ENCODE measurements at regions not wholly inside any gene's neighbourhood (a gene's known extent, or its start where the extent isn't known, plus 50 kb on each side); places are given as distances from the start of the nearest gene placed in this dataset.

GRCh38 chr13:28558567-28558966 is 63.6 kb upstream of the FLT1 start:
- Histone ChIP-seq H3K9me3 (no peaks in the 10 kb centered on the region), H3K27me3 (no peaks in the 10 kb centered on the region), H3K36me3 (no peaks in the 10 kb centered on the region), H3K27ac (no peak overlapping the region), H3K4me3 (no peak overlapping the region), H3K4me1 (ENCODE audit: insufficient read depth) (peaks cover 3% of the 10 kb centered on the region)
- intact Hi-C loops (cut with DNase I), result no loop called here
- whole genome bisulfite sequencing, 3 donors, result 27 to 52% (median 46%) methylated on average over 8 of the region's 8 CpGs
- TF ChIP-seq CTCF (IDR thresholded peaks at IDR 0.05), result no peak
- no peak for TF ChIP-seq POLR2A (IDR thresholded peaks at IDR 0.05)
- TF ChIP-seq EP300 (IDR thresholded peaks at IDR 0.05), result no peak
- DNase-seq, result no peak

- H3K4me3 ChIP-seq, result no peak overlapping the region
- TF ChIP-seq CTCF (IDR thresholded peaks at IDR 0.05), result no peak
- intact Hi-C loops (cut with DNase I), result no loop called here
Observed at GRCh38 chr13:28557725-28558520, 63.0 kb upstream of the FLT1 start.

GRCh38 chr13:28555096-28555495 is 60.2 kb upstream of the FLT1 start:
- no peaks in the 10 kb centered on the region for H3K36me3 ChIP-seq
- no peak overlapping the region for H3K4me3 ChIP-seq
- TF ChIP-seq EP300 (IDR thresholded peaks at IDR 0.05) (no peak), CTCF (IDR thresholded peaks at IDR 0.05) (no peak), POLR2A (IDR thresholded peaks at IDR 0.05) (no peak)
- no peaks in the 10 kb centered on the region for H3K9me3 ChIP-seq
- intact Hi-C loops (cut with DNase I), result no loop called here
- H3K27ac ChIP-seq, result no peak overlapping the region
- 69 to 78% (median 75%) methylated on average over 7 of the region's 7 CpGs for WGBS, 3 donors
- DNase-seq, result no peak
- H3K27me3 ChIP-seq, result no peaks in the 10 kb centered on the region
- H3K4me1 ChIP-seq (ENCODE audit: insufficient read depth), result peaks cover 3% of the 10 kb centered on the region

More at GRCh38 chr13:28557725-28558520, 63.0 kb upstream of the FLT1 start:
- Histone ChIP-seq H3K27me3 (no peaks in the 10 kb centered on the region), H3K36me3 (no peaks in the 10 kb centered on the region), H3K27ac (no peak overlapping the region), H3K9me3 (no peaks in the 10 kb centered on the region), H3K4me1 (ENCODE audit: insufficient read depth) (peaks cover 3% of the 10 kb centered on the region)
- DNase-seq, result no peak
- WGBS, 3 donors, result 19 to 30% (median 25%) methylated on average over 5 of the region's 5 CpGs

DNA sequence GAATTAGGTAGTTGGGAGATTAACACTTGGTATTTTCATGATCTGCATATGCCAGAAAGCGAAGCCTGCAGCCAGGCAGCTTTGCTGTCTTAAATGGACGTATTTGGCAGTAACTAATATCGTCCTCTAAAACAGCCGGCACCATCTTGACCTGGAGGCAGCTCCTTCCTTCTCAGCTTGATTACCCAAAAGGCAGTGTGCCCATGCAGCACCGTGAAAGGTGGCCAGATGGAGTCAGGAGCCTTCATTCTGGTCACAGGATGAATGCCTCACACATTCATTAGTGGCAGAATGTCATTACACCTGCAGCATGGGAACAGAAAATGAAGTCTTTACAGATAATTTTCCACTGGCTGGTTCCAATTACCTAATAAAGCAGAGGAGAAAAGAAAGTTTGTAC is 59.0 kb upstream of the FLT1 start:
- TF ChIP-seq EP300 (IDR thresholded peaks at IDR 0.05), result no peak
- TF ChIP-seq CTCF (IDR thresholded peaks at IDR 0.05), result no peak
- TF ChIP-seq POLR2A (IDR thresholded peaks at IDR 0.05), result no peak
- 72 to 76% (median 75%) methylated on average over 5 of the region's 5 CpGs for WGBS, 3 donors

More for the DNA sequence above, 59.0 kb upstream of the FLT1 start:
- H3K9me3 ChIP-seq, result no peaks in the 10 kb centered on the region
- H3K4me3 ChIP-seq, result no peak overlapping the region
- no peaks in the 10 kb centered on the region for H3K36me3 ChIP-seq
- no peak for DNase-seq
- H3K4me1 ChIP-seq (ENCODE audit: insufficient read depth), result peaks cover 3% of the 10 kb centered on the region
- no peaks in the 10 kb centered on the region for H3K27me3 ChIP-seq
- intact Hi-C loops (cut with DNase I), result no loop called here
- no peak overlapping the region for H3K27ac ChIP-seq
